Cardiac muscle cell (in vitro differentiated cells and primary cell): ENCODE measurements at regions not wholly inside any gene's neighbourhood (a gene's known extent, or its start where the extent isn't known, plus 50 kb on each side); places are given as distances from the start of the nearest gene placed in this dataset.
"Not testable (repeated sequence)": the region's sequence is repeated elsewhere in the genome, so short reads cannot be mapped to it uniquely, and the experiment has no call there.

Source experiments
- DNase-seq, 2 donors: peaks; one replicate each; pipeline versions ENCODE4 v3.0.0 to v3.0.0-alpha.2; 2010 to 2017; ENCODE audit warnings: low read depth in 1 of 2, low spot score in 1 of 2
- H3K27ac ChIP-seq: fragments of 200-600 bp; sonication (generic); 2 replicates; pipeline ENCODE4 v1.5.1; 2016
- H3K27me3 ChIP-seq: fragments of 200-600 bp; sonication (generic); 2 replicates; pipeline ENCODE4 v1.6.0; 2016; ENCODE audit warnings: control low read depth
- H3K36me3 ChIP-seq: fragments of 200-600 bp; sonication (generic); 2 replicates; pipeline ENCODE4 v1.5.1; 2016; ENCODE audit warnings: control low read depth
- H3K4me1 ChIP-seq: fragments of 200-600 bp; sonication (generic); 2 replicates; pipeline ENCODE4 v1.8.1; 2017; ENCODE audit warnings: low read depth, mild to moderate bottlenecking, mixed run types
- H3K4me3 ChIP-seq: fragments of 200-600 bp; sonication (generic); 2 replicates; pipeline ENCODE4 v1.5.1; 2016; ENCODE audit warnings: mild to moderate bottlenecking
- H3K9me3 ChIP-seq: fragments of 200-600 bp; sonication (generic); 2 replicates; pipeline ENCODE4 v1.5.1; 2017; ENCODE audit warnings: low read depth, mild to moderate bottlenecking, control low read depth
- CTCF ChIP-seq: IDR thresholded peaks from 2 replicates; pipeline ENCODE4 v1.5.1; 2012; ENCODE audit warnings: low read depth, mild to moderate bottlenecking, low read length

- no peak overlapping the region for H3K4me3 ChIP-seq
- H3K4me1 ChIP-seq, result no peaks in the 10 kb centered on the region
- no peaks in the 10 kb centered on the region for H3K36me3 ChIP-seq
- no peak overlapping the region for H3K27ac ChIP-seq
- TF ChIP-seq CTCF, result no peak
- no peaks in the 10 kb centered on the region for H3K9me3 ChIP-seq
- H3K27me3 ChIP-seq, result no peaks in the 10 kb centered on the region
- DNase-seq, result no peak
Measured at GRCh38 chr6:61622601-61623000, 663.4 kb downstream of the KHDRBS2 start.

- DNase-seq, result no peak
- Histone ChIP-seq H3K27ac (no peak overlapping the region), H3K4me3 (no peak overlapping the region), H3K36me3 (no peaks in the 10 kb centered on the region), H3K9me3 (no peaks in the 10 kb centered on the region), H3K4me1 (no peaks in the 10 kb centered on the region), H3K27me3 (no peaks in the 10 kb centered on the region)
- TF ChIP-seq CTCF, result no peak
Measured at GRCh38 chr6:61614119-61614518, 671.9 kb downstream of the KHDRBS2 start.

GRCh38 chr6:61606500-61606899 lies 679.5 kb downstream of the KHDRBS2 start:
- no peaks in the 10 kb centered on the region for H3K4me1 ChIP-seq
- no peak for TF ChIP-seq CTCF
- no peak overlapping the region for H3K4me3 ChIP-seq
- H3K27me3 ChIP-seq, result no peaks in the 10 kb centered on the region
- H3K36me3 ChIP-seq, result no peaks in the 10 kb centered on the region
- H3K9me3 ChIP-seq, result no peaks in the 10 kb centered on the region
- no peak overlapping the region for H3K27ac ChIP-seq
- no peak for DNase-seq

- H3K27me3 ChIP-seq, H3K9me3 ChIP-seq, H3K36me3 ChIP-seq, DNase-seq, H3K4me1 ChIP-seq, H3K27ac ChIP-seq, H3K4me3 ChIP-seq: not testable (repeated sequence)
Measured at GRCh38 chr6:61605851-61606250, 680.2 kb downstream of the KHDRBS2 start.

GRCh38 chr6:61602171-61602570 lies 683.9 kb downstream of the KHDRBS2 start:
- not testable (repeated sequence) for H3K36me3 ChIP-seq, H3K27ac ChIP-seq, H3K4me1 ChIP-seq, DNase-seq, H3K9me3 ChIP-seq, H3K4me3 ChIP-seq, H3K27me3 ChIP-seq

- DNase-seq, result no peak
- Histone ChIP-seq H3K36me3 (no peaks in the 10 kb centered on the region), H3K27me3 (no peaks in the 10 kb centered on the region), H3K27ac (no peak overlapping the region), H3K4me3 (no peak overlapping the region), H3K4me1 (peaks cover under 1% of the 10 kb centered on the region), H3K9me3 (no peaks in the 10 kb centered on the region)
- TF ChIP-seq CTCF, result no peak
Measured at GRCh38 chr6:61592238-61592637, 693.8 kb downstream of the KHDRBS2 start.

GRCh38 chr6:61586934-61587537 lies 699.0 kb downstream of the KHDRBS2 start:
- Histone ChIP-seq H3K4me1 (peaks cover 8% of the 10 kb centered on the region), H3K4me3 (no peak overlapping the region), H3K27ac (no peak overlapping the region), H3K36me3 (no peaks in the 10 kb centered on the region), H3K9me3 (no peaks in the 10 kb centered on the region), H3K27me3 (no peaks in the 10 kb centered on the region)
- peak in 1 of 2 donors; percentile 13 for DNase-seq
- TF ChIP-seq CTCF, result no peak
